Mesenteric fat pad (tissue), 1 donor: ENCODE measurements at regions not wholly inside any gene's neighbourhood (a gene's known extent, or its start where the extent isn't known, plus 50 kb on each side); places are given as distances from the start of the nearest gene placed in this dataset.

ENCODE experiments used
- DNase-seq: peaks from one replicate; pipeline ENCODE4 v3.0.0-alpha.2; 2020; ENCODE audit warnings: low spot score
- donor health status: DM: yes; HTN: yes; CAD: no.

- DNase-seq, result peak; percentile 47
Measured at GRCh38 chr14:94925416-94926173, 155.7 kb upstream of the GSC start.

GRCh38 chr14:94924189-94924588 is 154.3 kb upstream of the GSC start:
- DNase-seq, result no peak

GRCh38 chr14:94923786-94924185 is 153.9 kb upstream of the GSC start:
- no peak for DNase-seq

- peak; percentile 41 for DNase-seq
Measured at GRCh38 chr14:94922595-94923239, 152.8 kb upstream of the GSC start.

GRCh38 chr14:94921882-94922585 is 152.1 kb upstream of the GSC start:
- peak; percentile 51 for DNase-seq

GRCh38 chr14:94921456-94921855 is 151.5 kb upstream of the GSC start:
- DNase-seq, result no peak

GRCh38 chr14:94919896-94920295 is 150.0 kb upstream of the GSC start:
- DNase-seq, result peak; percentile 39

- DNase-seq, result peak; percentile 71
Measured at GRCh38 chr14:94918896-94919295, 149.0 kb upstream of the GSC start.

- DNase-seq, result peak; percentile 51
Measured at GRCh38 chr14:94917041-94917600, 147.2 kb upstream of the GSC start.

- DNase-seq, result no peak
Measured at GRCh38 chr14:94914191-94914590, 144.3 kb upstream of the GSC start.

GRCh38 chr14:94907626-94908261 is 137.8 kb upstream of the GSC start:
- DNase-seq, result no peak

- no peak for DNase-seq
Measured at GRCh38 chr14:94906991-94907587, 137.2 kb upstream of the GSC start.

- peak; percentile 53 for DNase-seq
Measured at GRCh38 chr14:94906577-94906976, 136.7 kb upstream of the GSC start.

- DNase-seq, result no peak
Measured at GRCh38 chr14:94904636-94905035, 134.7 kb upstream of the GSC start.

GRCh38 chr14:94903883-94904282 is 134.0 kb upstream of the GSC start:
- DNase-seq, result peak; percentile 12

GRCh38 chr14:94903338-94903737 is 133.4 kb upstream of the GSC start:
- no peak for DNase-seq

- DNase-seq, result peak; percentile 41
Measured at GRCh38 chr14:94897561-94897960, 127.6 kb upstream of the GSC start.

GRCh38 chr14:94897082-94897481 is 127.2 kb upstream of the GSC start:
- peak; percentile 71 for DNase-seq

- DNase-seq, result peak; percentile 85
Measured at GRCh38 chr14:94893411-94894160, 123.7 kb upstream of the GSC start.

GRCh38 chr14:94890785-94891184 is 120.9 kb upstream of the GSC start:
- no peak for DNase-seq
